Right atrium auricular region (tissue), 2 donors: ENCODE measurements at regions not wholly inside any gene's neighbourhood (a gene's known extent, or its start where the extent isn't known, plus 50 kb on each side); places are given as distances from the start of the nearest gene placed in this dataset.
"Not testable (repeated sequence)": the region's sequence is repeated elsewhere in the genome, so short reads cannot be mapped to it uniquely, and the experiment has no call there.

ENCODE experiments used
- DNase-seq: peaks from one replicate; pipeline ENCODE4 v3.0.0-alpha.2; 2019; ENCODE audit warnings: low spot score
- H3K27ac ChIP-seq, 2 donors: fragments of 200-600 bp; sonication (generic); 1 replicate in 1 of 2; 2 replicates in 1 of 2; pipeline ENCODE4 v1.5.1; 2016 to 2019
- H3K27me3 ChIP-seq, 2 donors: fragments of 200-600 bp; sonication (generic); one replicate each; pipeline versions ENCODE4 v1.5.1 to v1.6.0; 2017 to 2019
- H3K36me3 ChIP-seq: fragments of 200-600 bp; sonication (generic); one replicate; pipeline ENCODE4 v1.5.1; 2016
- H3K4me1 ChIP-seq, 2 donors: fragments of 200-600 bp; sonication (generic); one replicate each; pipeline versions ENCODE4 v1.5.1 to v1.6.0; 2017 to 2019
- H3K4me3 ChIP-seq, 2 donors: fragments of 200-600 bp; sonication (generic); 1 replicate in 1 of 2; 2 replicates in 1 of 2; pipeline ENCODE4 v1.5.1; 2017 to 2019; ENCODE audit warnings: mild to moderate bottlenecking in 1 of 2, moderate library complexity in 1 of 2
- H3K9me3 ChIP-seq, 2 donors: fragments of 200-600 bp; sonication (generic); one replicate each; pipeline ENCODE4 v1.5.1; 2019
- CTCF ChIP-seq, 2 donors: fragments of 200-600 bp; sonication (generic); IDR thresholded peaks; one replicate each; pipeline ENCODE4 v1.5.1; 2019; ENCODE audit warnings: antibody characterized with exemption in 2 of 2

- H3K36me3 ChIP-seq = no peaks in the 10 kb centered on the region
- no peak for DNase-seq
- no peak overlapping the region for H3K27ac ChIP-seq
- TF ChIP-seq CTCF (IDR thresholded peaks at IDR 0.05) = no peak
- H3K4me1 ChIP-seq = no peaks in the 10 kb centered on the region
- H3K27me3 ChIP-seq = no peaks in the 10 kb centered on the region
- H3K9me3 ChIP-seq = no peaks in the 10 kb centered on the region
- no peak overlapping the region for H3K4me3 ChIP-seq
Observed at GRCh38 chr4:67328018-67328278, 217.4 kb downstream of the CENPC start.

- no peaks in the 10 kb centered on the region for H3K4me1 ChIP-seq
- peak; percentile 69 for DNase-seq
- TF ChIP-seq CTCF (IDR thresholded peaks at IDR 0.05) = peak; percentile 76 to 92
- H3K27me3 ChIP-seq = no peaks in the 10 kb centered on the region
- H3K4me3 ChIP-seq = no peak overlapping the region
- H3K27ac ChIP-seq = no peak overlapping the region
- no peaks in the 10 kb centered on the region for H3K36me3 ChIP-seq
- H3K9me3 ChIP-seq = no peaks in the 10 kb centered on the region
Observed at GRCh38 chr4:67327245-67328017, 217.9 kb downstream of the CENPC start.

- DNase-seq = no peak
- no peaks in the 10 kb centered on the region for H3K9me3 ChIP-seq
- no peak overlapping the region for H3K27ac ChIP-seq
- H3K4me3 ChIP-seq = no peak overlapping the region
- no peaks in the 10 kb centered on the region for H3K4me1 ChIP-seq
- no peak for TF ChIP-seq CTCF (IDR thresholded peaks at IDR 0.05)
- H3K27me3 ChIP-seq = no peaks in the 10 kb centered on the region
- H3K36me3 ChIP-seq = no peaks in the 10 kb centered on the region
Observed at GRCh38 chr4:67325791-67326190, 219.5 kb downstream of the CENPC start.

- H3K27ac ChIP-seq = no peak overlapping the region
- no peak for DNase-seq
- H3K4me3 ChIP-seq = no peak overlapping the region
- H3K4me1 ChIP-seq = no peaks in the 10 kb centered on the region
- no peaks in the 10 kb centered on the region for H3K9me3 ChIP-seq
- H3K36me3 ChIP-seq = no peaks in the 10 kb centered on the region
- H3K27me3 ChIP-seq = no peaks in the 10 kb centered on the region
- TF ChIP-seq CTCF (IDR thresholded peaks at IDR 0.05) = no peak
Observed at GRCh38 chr4:67320645-67321044, 224.7 kb downstream of the CENPC start.

- not testable (repeated sequence) for H3K36me3 ChIP-seq, H3K4me3 ChIP-seq, H3K27ac ChIP-seq, H3K27me3 ChIP-seq, H3K4me1 ChIP-seq, DNase-seq, H3K9me3 ChIP-seq
Observed at GRCh38 chr4:67319607-67320006, 225.7 kb downstream of the CENPC start.

GRCh38 chr4:67300497-67301185, 244.7 kb downstream of the CENPC start:
- H3K27ac ChIP-seq = not testable (repeated sequence)

GRCh38 chr4:67292636-67293035, 252.7 kb downstream of the CENPC start:
- no peaks in the 10 kb centered on the region for H3K4me1 ChIP-seq
- no peak overlapping the region for H3K27ac ChIP-seq
- DNase-seq = no peak
- no peak for TF ChIP-seq CTCF (IDR thresholded peaks at IDR 0.05)
- no peaks in the 10 kb centered on the region for H3K27me3 ChIP-seq
- no peaks in the 10 kb centered on the region for H3K9me3 ChIP-seq
- no peaks in the 10 kb centered on the region for H3K36me3 ChIP-seq
- no peak overlapping the region for H3K4me3 ChIP-seq

More at GRCh38 chr4:67300497-67301185, 244.7 kb downstream of the CENPC start:
- not testable (repeated sequence) for H3K4me1 ChIP-seq, H3K36me3 ChIP-seq, H3K27me3 ChIP-seq, H3K9me3 ChIP-seq, H3K4me3 ChIP-seq, DNase-seq
